K562 (cell line): ENCODE measurements at regions not wholly inside any gene's neighbourhood (a gene's known extent, or its start where the extent isn't known, plus 50 kb on each side); places are given as distances from the start of the nearest gene placed in this dataset.

ENCODE experiments used
- ARID4B ChIP-seq: sonication (generic); formaldehyde crosslinking; IDR thresholded peaks from 2 replicates; pipeline ENCODE4 v1.8.0; 2022; ENCODE audit warnings: mild to moderate bottlenecking, missing genetic modification reagents
- DIDO1 ChIP-seq: fragments of 450-650 bp; IDR thresholded peaks from 2 replicates; pipeline ENCODE4 v1.6.1; 2016; ENCODE audit warnings: low read depth, missing biosample characterization, missing genetic modification characterization
- ERF ChIP-seq: fragments of 450-650 bp; formaldehyde crosslinking; IDR thresholded peaks from 2 replicates; pipeline ENCODE4 v1.4.0; 2020; ENCODE audit warnings: mild to moderate bottlenecking, mixed read lengths
- ESRRA ChIP-seq: fragments of 450-650 bp; IDR thresholded peaks from 2 replicates; pipeline ENCODE4 v1.6.1; 2014; ENCODE audit warnings: low read depth, mild to moderate bottlenecking, moderate library complexity, borderline replicate concordance
- GTF2A2 ChIP-seq: IDR thresholded peaks from 2 replicates; pipeline ENCODE4 v1.6.1; 2016; ENCODE audit warnings: mild to moderate bottlenecking, missing genetic modification characterization, missing compliant biosample characterization
- IRF2 ChIP-seq: sonication (generic); formaldehyde crosslinking; IDR thresholded peaks from 2 replicates; pipeline ENCODE4 v1.8.1; 2022; ENCODE audit warnings: mild to moderate bottlenecking, missing genetic modification reagents
- MEF2A ChIP-seq: IDR thresholded peaks from 2 replicates; pipeline ENCODE4 v1.6.1; 2011; ENCODE audit warnings: low read depth, mild to moderate bottlenecking, low read length, moderate library complexity; ENCODE audit not compliant: control insufficient read depth
- NR4A1 ChIP-seq, 2 experiments: fragments of 250-450 bp in 1 of 2; fragments of 450-650 bp in 1 of 2; sonication (Bioruptor Pico) in 1 of 2; IDR thresholded peaks; 2 replicates each; pipeline versions ENCODE4 v1.4.0 to v1.6.1; 2016 to 2020; ENCODE audit warnings: mild to moderate bottlenecking in 2 of 2, missing compliant biosample characterization in 1 of 2, missing genetic modification characterization in 1 of 2, moderate library complexity in 1 of 2
- RBM39 ChIP-seq: fragments of 200-400 bp; formaldehyde crosslinking; optimal IDR thresholded peaks from 2 replicates; pipeline ENCODE3; 2018; ENCODE audit warnings: low read depth, low read length
- STAG1 ChIP-seq: sonication (generic); formaldehyde crosslinking; IDR thresholded peaks from 2 replicates; pipeline ENCODE4 v1.5.0; 2020; ENCODE audit warnings: missing genetic modification reagents, borderline replicate concordance
- TBP ChIP-seq: optimal IDR thresholded peaks from 2 replicates; pipeline ENCODE3; 2011; ENCODE audit warnings: low read depth, low read length, improper control_type of control experiment
- TEAD1 ChIP-seq, 2 experiments: fragments of 450-650 bp in 1 of 2; sonication (generic) in 1 of 2; formaldehyde crosslinking; IDR thresholded peaks; 2 replicates each; pipeline versions ENCODE4 v1.4.0 to v1.8.0; 2020 to 2022; ENCODE audit warnings: mild to moderate bottlenecking in 2 of 2, missing genetic modification reagents in 1 of 2
- TRIM28 ChIP-seq: fragments of 450-650 bp; IDR thresholded peaks from 2 replicates; pipeline ENCODE4 v1.6.1; 2017
- ZBTB33 ChIP-seq: sonication (generic); formaldehyde crosslinking; IDR thresholded peaks from 2 replicates; pipeline ENCODE4 v1.8.1; 2023; ENCODE audit warnings: mild to moderate bottlenecking, missing genetic modification reagents
- ZFP36 ChIP-seq: fragments of 150-350 bp; IDR thresholded peaks from 2 replicates; pipeline ENCODE4 v1.6.1; 2018; ENCODE audit warnings: low read length, low read depth; ENCODE audit not compliant: partially characterized antibody
- ZNF165 ChIP-seq: fragments of 250-450 bp; sonication (Bioruptor Pico); IDR thresholded peaks from 2 replicates; pipeline ENCODE4 v1.4.0; 2020; ENCODE audit warnings: borderline replicate concordance
- ZNF398 ChIP-seq: fragments of 250-450 bp; sonication (Bioruptor Pico); IDR thresholded peaks from 2 replicates; pipeline ENCODE4 v1.8.0; 2021; ENCODE audit warnings: moderate library complexity, mild to moderate bottlenecking, inconsistent platforms
- ZNF639 ChIP-seq, 2 experiments: fragments of 200-800 bp in 1 of 2; sonication (Bioruptor generic) in 1 of 2; sonication (generic) in 1 of 2; formaldehyde crosslinking in 1 of 2; IDR thresholded peaks in 1 of 2; conservative IDR thresholded peaks in 1 of 2; 2 replicates each; pipeline versions ENCODE4 v1.5.0 to v1.6.1; 2016 to 2020; ENCODE audit warnings: missing compliant biosample characterization in 1 of 2, missing genetic modification characterization in 1 of 2, missing genetic modification reagents in 1 of 2
- ZNF780A ChIP-seq: fragments of 250-450 bp; sonication (Bioruptor Pico); IDR thresholded peaks from 2 replicates; pipeline ENCODE4 v1.5.0; 2021; ENCODE audit warnings: mild to moderate bottlenecking

GRCh38 chr11:95415837-95416304 is 184.9 kb upstream of the SESN3 start (continued):
- no peak for TF ChIP-seq ZNF398 (CRISPR knock-in tag)
- TF ChIP-seq TRIM28: no peak
- TF ChIP-seq MEF2A: no peak
- TF ChIP-seq ZBTB33 (CRISPR knock-in tag): no peak
- TF ChIP-seq ZNF165 (CRISPR knock-in tag): no peak
- TF ChIP-seq ARID4B (CRISPR knock-in tag): no peak
- no peak for TF ChIP-seq ZNF780A (CRISPR knock-in tag)
- no peak for TF ChIP-seq STAG1 (CRISPR knock-in tag)
- TF ChIP-seq TBP: no peak
- peak; percentile 62; the same call in 1 of the 2 replicates for TF ChIP-seq ESRRA
- no peak for TF ChIP-seq ZFP36
- TF ChIP-seq ZNF639 (CRISPR knock-in tag; conservative IDR thresholded peaks at IDR 0.05 in 1 of 2, IDR thresholded peaks at IDR 0.05 in 1 of 2): no peak
- no peak for TF ChIP-seq RBM39
- peak in 1 of 2 experiments; percentile 36; a peak in 1 of 4 replicates for TF ChIP-seq TEAD1 (CRISPR knock-in tag; IDR thresholded peaks at IDR 0.05)
- no peak for TF ChIP-seq ERF
- no peak for TF ChIP-seq DIDO1 (tag)
- TF ChIP-seq GTF2A2 (tag): no peak
- TF ChIP-seq NR4A1 (CRISPR knock-in tag; IDR thresholded peaks at IDR 0.05): no peak
- no peak for TF ChIP-seq NR4A1 (tag; IDR thresholded peaks at IDR 0.05)
- TF ChIP-seq IRF2 (CRISPR knock-in tag): no peak
